ENCODE measurements at regions not wholly inside any gene's neighbourhood (a gene's known extent, or its start where the extent isn't known, plus 50 kb on each side); places are given as distances from the start of the nearest gene placed in this dataset.

DNA sequence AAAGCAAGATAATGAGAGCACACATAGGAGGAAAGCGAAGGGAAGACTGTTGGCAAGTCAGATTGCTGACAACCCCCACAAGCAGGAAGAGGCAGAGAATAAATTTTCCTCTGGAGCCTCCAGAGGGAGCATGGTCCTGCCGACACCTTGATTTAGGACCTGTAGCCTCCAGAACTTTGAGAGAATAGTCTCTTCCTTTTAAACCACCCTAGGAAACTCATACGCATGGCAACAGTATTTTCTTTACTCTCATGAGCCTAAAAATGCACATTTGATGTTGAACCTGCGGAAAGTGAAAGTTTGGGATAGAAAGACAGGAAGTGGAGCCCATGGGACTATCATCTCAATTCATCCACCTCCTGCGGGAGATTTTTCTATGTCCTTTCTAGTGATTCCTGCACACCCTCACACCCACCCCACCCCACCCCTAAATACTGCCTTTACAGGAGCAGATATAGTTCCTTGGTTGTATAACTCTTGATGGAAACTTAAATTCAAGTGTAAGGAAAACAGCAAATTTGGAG lies 116.7 kb upstream of the LPP start:
- Histone ChIP-seq H3K36me3 (ENCODE audit: control insufficient read depth in 1 of 2, insufficient read depth in 2 of 2, low read length in 2 of 2) (no peaks in the 10 kb centered on the region), H3K9ac (ENCODE audit: low read depth in 1 of 2, low read length in 2 of 2) (no peak overlapping the region), H3K27ac (ENCODE audit: low read depth, low read length) (no peak overlapping the region), H3K4me3 (ENCODE audit: low read depth in 1 of 2, low read length in 2 of 2) (no peak overlapping the region), H3K9me3 (ENCODE audit: control insufficient read depth in 1 of 2, low read length in 2 of 2) (no peaks in the 10 kb centered on the region), H3K27me3 (ENCODE audit: control insufficient read depth in 1 of 2, insufficient read depth in 2 of 2, low read length in 2 of 2) (no peaks in the 10 kb centered on the region), H3K4me1 (ENCODE audit: control insufficient read depth in 1 of 2, insufficient read depth in 2 of 2, low read length in 2 of 2) (peaks cover 14 to 18% of the 10 kb centered on the region in 2 donors)

GRCh38 chr3:188037965-188038581 lies 115.9 kb upstream of the LPP start:
- H3K4me1 ChIP-seq (ENCODE audit: control insufficient read depth in 1 of 2, insufficient read depth in 2 of 2, low read length in 2 of 2) = peaks cover 14 to 18% of the 10 kb centered on the region in 2 donors
- no peak overlapping the region for H3K9ac ChIP-seq (ENCODE audit: low read depth in 1 of 2, low read length in 2 of 2)
- no peak overlapping the region for H3K4me3 ChIP-seq (ENCODE audit: low read depth in 1 of 2, low read length in 2 of 2)
- no peaks in the 10 kb centered on the region for H3K9me3 ChIP-seq (ENCODE audit: control insufficient read depth in 1 of 2, low read length in 2 of 2)
- no peak overlapping the region for H3K27ac ChIP-seq (ENCODE audit: low read depth, low read length)
- H3K36me3 ChIP-seq (ENCODE audit: control insufficient read depth in 1 of 2, insufficient read depth in 2 of 2, low read length in 2 of 2) = no peaks in the 10 kb centered on the region
- no peaks in the 10 kb centered on the region for H3K27me3 ChIP-seq (ENCODE audit: control insufficient read depth in 1 of 2, insufficient read depth in 2 of 2, low read length in 2 of 2)

- no peaks in the 10 kb centered on the region for H3K36me3 ChIP-seq (ENCODE audit: control insufficient read depth in 1 of 2, insufficient read depth in 2 of 2, low read length in 2 of 2)
- H3K27me3 ChIP-seq (ENCODE audit: control insufficient read depth in 1 of 2, insufficient read depth in 2 of 2, low read length in 2 of 2) = no peaks in the 10 kb centered on the region
- no peak overlapping the region for H3K27ac ChIP-seq (ENCODE audit: low read depth, low read length)
- H3K4me1 ChIP-seq (ENCODE audit: control insufficient read depth in 1 of 2, insufficient read depth in 2 of 2, low read length in 2 of 2) = peaks cover 14 to 18% of the 10 kb centered on the region in 2 donors
- no peak overlapping the region for H3K4me3 ChIP-seq (ENCODE audit: low read depth in 1 of 2, low read length in 2 of 2)
- H3K9me3 ChIP-seq (ENCODE audit: control insufficient read depth in 1 of 2, low read length in 2 of 2) = no peaks in the 10 kb centered on the region
- no peak overlapping the region for H3K9ac ChIP-seq (ENCODE audit: low read depth in 1 of 2, low read length in 2 of 2)
Measured at GRCh38 chr3:188041193-188041592, 112.8 kb upstream of the LPP start.

- H3K36me3 ChIP-seq (ENCODE audit: control insufficient read depth in 1 of 2, insufficient read depth in 2 of 2, low read length in 2 of 2) = no peaks in the 10 kb centered on the region
- peaks cover 8 to 12% of the 10 kb centered on the region in 2 donors for H3K4me1 ChIP-seq (ENCODE audit: control insufficient read depth in 1 of 2, insufficient read depth in 2 of 2, low read length in 2 of 2)
- no peaks in the 10 kb centered on the region for H3K9me3 ChIP-seq (ENCODE audit: control insufficient read depth in 1 of 2, low read length in 2 of 2)
- no peak overlapping the region for H3K27ac ChIP-seq (ENCODE audit: low read depth, low read length)
- no peak overlapping the region for H3K9ac ChIP-seq (ENCODE audit: low read depth in 1 of 2, low read length in 2 of 2)
- H3K4me3 ChIP-seq (ENCODE audit: low read depth in 1 of 2, low read length in 2 of 2) = no peak overlapping the region
- H3K27me3 ChIP-seq (ENCODE audit: control insufficient read depth in 1 of 2, insufficient read depth in 2 of 2, low read length in 2 of 2) = no peaks in the 10 kb centered on the region
Measured at GRCh38 chr3:188041895-188042294, 112.1 kb upstream of the LPP start.

- Histone ChIP-seq H3K9ac (ENCODE audit: low read depth in 1 of 2, low read length in 2 of 2) (no peak overlapping the region), H3K4me3 (ENCODE audit: low read depth in 1 of 2, low read length in 2 of 2) (no peak overlapping the region), H3K9me3 (ENCODE audit: control insufficient read depth in 1 of 2, low read length in 2 of 2) (no peaks in the 10 kb centered on the region), H3K27me3 (ENCODE audit: control insufficient read depth in 1 of 2, insufficient read depth in 2 of 2, low read length in 2 of 2) (no peaks in the 10 kb centered on the region), H3K36me3 (ENCODE audit: control insufficient read depth in 1 of 2, insufficient read depth in 2 of 2, low read length in 2 of 2) (no peaks in the 10 kb centered on the region), H3K27ac (ENCODE audit: low read depth, low read length) (no peak overlapping the region), H3K4me1 (ENCODE audit: control insufficient read depth in 1 of 2, insufficient read depth in 2 of 2, low read length in 2 of 2) (peaks cover 5 to 7% of the 10 kb centered on the region in 2 donors)
Measured at GRCh38 chr3:188042466-188042865, 111.5 kb upstream of the LPP start.

DNA sequence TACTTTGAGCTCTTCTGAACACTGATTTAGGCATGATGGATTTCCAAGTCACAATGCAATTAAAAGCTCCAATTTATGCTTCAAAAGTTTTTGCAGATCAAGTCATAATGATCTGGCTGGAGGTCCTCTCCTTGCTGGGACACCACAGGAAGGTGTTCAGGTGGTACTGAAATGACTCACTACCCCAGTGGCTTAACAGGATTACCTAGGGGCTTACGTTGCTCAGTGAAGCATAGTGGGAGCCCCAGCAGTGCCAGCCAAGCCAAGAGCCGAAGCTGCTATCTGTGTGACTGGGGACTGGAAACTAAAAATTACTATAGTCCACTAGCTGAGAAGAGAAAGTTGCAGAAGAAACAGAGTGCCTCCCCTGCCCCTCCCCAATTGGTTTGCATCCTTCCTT lies 110.1 kb upstream of the LPP start:
- no peak overlapping the region for H3K27ac ChIP-seq (ENCODE audit: low read depth, low read length)
- H3K9me3 ChIP-seq (ENCODE audit: control insufficient read depth in 1 of 2, low read length in 2 of 2) = no peaks in the 10 kb centered on the region
- H3K27me3 ChIP-seq (ENCODE audit: control insufficient read depth in 1 of 2, insufficient read depth in 2 of 2, low read length in 2 of 2) = no peaks in the 10 kb centered on the region
- no peaks in the 10 kb centered on the region for H3K36me3 ChIP-seq (ENCODE audit: control insufficient read depth in 1 of 2, insufficient read depth in 2 of 2, low read length in 2 of 2)
- no peak overlapping the region for H3K9ac ChIP-seq (ENCODE audit: low read depth in 1 of 2, low read length in 2 of 2)
- H3K4me3 ChIP-seq (ENCODE audit: low read depth in 1 of 2, low read length in 2 of 2) = no peak overlapping the region
- no peaks in the 10 kb centered on the region for H3K4me1 ChIP-seq (ENCODE audit: control insufficient read depth in 1 of 2, insufficient read depth in 2 of 2, low read length in 2 of 2)

GRCh38 chr3:188046561-188047211 lies 107.3 kb upstream of the LPP start:
- peaks cover 3 to 10% of the 10 kb centered on the region in 2 donors for H3K4me1 ChIP-seq (ENCODE audit: control insufficient read depth in 1 of 2, insufficient read depth in 2 of 2, low read length in 2 of 2)

GRCh38 chr3:188047536-188047935 lies 106.4 kb upstream of the LPP start:
- no peak overlapping the region for H3K27ac ChIP-seq (ENCODE audit: low read depth, low read length)

More at GRCh38 chr3:188046561-188047211, 107.3 kb upstream of the LPP start:
- Histone ChIP-seq H3K9ac (ENCODE audit: low read depth in 1 of 2, low read length in 2 of 2) (no peak overlapping the region), H3K9me3 (ENCODE audit: control insufficient read depth in 1 of 2, low read length in 2 of 2) (no peaks in the 10 kb centered on the region), H3K27ac (ENCODE audit: low read depth, low read length) (no peak overlapping the region), H3K36me3 (ENCODE audit: control insufficient read depth in 1 of 2, insufficient read depth in 2 of 2, low read length in 2 of 2) (no peaks in the 10 kb centered on the region), H3K4me3 (ENCODE audit: low read depth in 1 of 2, low read length in 2 of 2) (no peak overlapping the region), H3K27me3 (ENCODE audit: control insufficient read depth in 1 of 2, insufficient read depth in 2 of 2, low read length in 2 of 2) (no peaks in the 10 kb centered on the region)

GRCh38 chr3:188049606-188050530 lies 104.1 kb upstream of the LPP start:
- H3K9ac ChIP-seq (ENCODE audit: low read depth in 1 of 2, low read length in 2 of 2) = no peak overlapping the region
- no peak overlapping the region for H3K27ac ChIP-seq (ENCODE audit: low read depth, low read length)
- H3K4me1 ChIP-seq (ENCODE audit: control insufficient read depth in 1 of 2, insufficient read depth in 2 of 2, low read length in 2 of 2) = peaks cover 9 to 21% of the 10 kb centered on the region in 2 donors
- H3K9me3 ChIP-seq (ENCODE audit: control insufficient read depth in 1 of 2, low read length in 2 of 2) = no peaks in the 10 kb centered on the region
- no peaks in the 10 kb centered on the region for H3K36me3 ChIP-seq (ENCODE audit: control insufficient read depth in 1 of 2, insufficient read depth in 2 of 2, low read length in 2 of 2)
- no peak overlapping the region for H3K4me3 ChIP-seq (ENCODE audit: low read depth in 1 of 2, low read length in 2 of 2)
- H3K27me3 ChIP-seq (ENCODE audit: control insufficient read depth in 1 of 2, insufficient read depth in 2 of 2, low read length in 2 of 2) = no peaks in the 10 kb centered on the region

More at GRCh38 chr3:188047536-188047935, 106.4 kb upstream of the LPP start:
- no peaks in the 10 kb centered on the region for H3K9me3 ChIP-seq (ENCODE audit: control insufficient read depth in 1 of 2, low read length in 2 of 2)
- no peaks in the 10 kb centered on the region for H3K27me3 ChIP-seq (ENCODE audit: control insufficient read depth in 1 of 2, insufficient read depth in 2 of 2, low read length in 2 of 2)
- no peak overlapping the region for H3K9ac ChIP-seq (ENCODE audit: low read depth in 1 of 2, low read length in 2 of 2)
- H3K36me3 ChIP-seq (ENCODE audit: control insufficient read depth in 1 of 2, insufficient read depth in 2 of 2, low read length in 2 of 2) = no peaks in the 10 kb centered on the region
- no peak overlapping the region for H3K4me3 ChIP-seq (ENCODE audit: low read depth in 1 of 2, low read length in 2 of 2)
- H3K4me1 ChIP-seq (ENCODE audit: control insufficient read depth in 1 of 2, insufficient read depth in 2 of 2, low read length in 2 of 2) = peaks cover 3 to 15% of the 10 kb centered on the region in 2 donors

GRCh38 chr3:188051801-188052168 lies 102.2 kb upstream of the LPP start:
- no peaks in the 10 kb centered on the region for H3K27me3 ChIP-seq (ENCODE audit: control insufficient read depth in 1 of 2, insufficient read depth in 2 of 2, low read length in 2 of 2)
- H3K36me3 ChIP-seq (ENCODE audit: control insufficient read depth in 1 of 2, insufficient read depth in 2 of 2, low read length in 2 of 2) = no peaks in the 10 kb centered on the region
- H3K4me1 ChIP-seq (ENCODE audit: control insufficient read depth in 1 of 2, insufficient read depth in 2 of 2, low read length in 2 of 2) = peaks cover 9 to 21% of the 10 kb centered on the region in 2 donors
- no peaks in the 10 kb centered on the region for H3K9me3 ChIP-seq (ENCODE audit: control insufficient read depth in 1 of 2, low read length in 2 of 2)
- H3K4me3 ChIP-seq (ENCODE audit: low read depth in 1 of 2, low read length in 2 of 2) = no peak overlapping the region
- H3K9ac ChIP-seq (ENCODE audit: low read depth in 1 of 2, low read length in 2 of 2) = no peak overlapping the region
- H3K27ac ChIP-seq (ENCODE audit: low read depth, low read length) = peak overlapping the region; percentile 27
